Activated T-cell treated with anti-CD3 and anti-CD28 coated beads, Interleukin-2, amount 50 U/mL, for 1 hour (primary cell): ENCODE measurements at regions not wholly inside any gene's neighbourhood (a gene's known extent, or its start where the extent isn't known, plus 50 kb on each side); places are given as distances from the start of the nearest gene placed in this dataset.

Experiments
- DNase-seq: peaks from one replicate; pipeline ENCODE4 v3.0.0-alpha.2; 2020

GRCh38 chr12:124457287-124458219 is 109.9 kb downstream of the NCOR2 start:
- DNase-seq: peak; percentile 60

GRCh38 chr12:124456652-124457152 is 110.7 kb downstream of the NCOR2 start:
- DNase-seq: peak; percentile 47

GRCh38 chr12:124456133-124456651 is 111.2 kb downstream of the NCOR2 start:
- no peak for DNase-seq

- no peak for DNase-seq
These were observed 112.1 kb downstream of the NCOR2 start for GRCh38 chr12:124455336-124455735.

- no peak for DNase-seq
These were observed 112.7 kb downstream of the NCOR2 start for GRCh38 chr12:124454735-124455134.

GRCh38 chr12:124454352-124454725 is 113.1 kb downstream of the NCOR2 start:
- no peak for DNase-seq

- peak; percentile 84 for DNase-seq
These were observed 113.7 kb downstream of the NCOR2 start for GRCh38 chr12:124453419-124454351.

GRCh38 chr12:124452576-124453331 is 114.7 kb downstream of the NCOR2 start:
- DNase-seq: no peak

- no peak for DNase-seq
These were observed 115.7 kb downstream of the NCOR2 start for GRCh38 chr12:124451637-124452243.

- no peak for DNase-seq
These were observed 116.4 kb downstream of the NCOR2 start for GRCh38 chr12:124451016-124451415.

- no peak for DNase-seq
These were observed 117.0 kb downstream of the NCOR2 start for GRCh38 chr12:124450376-124450750.

- DNase-seq: no peak
These were observed 117.6 kb downstream of the NCOR2 start for GRCh38 chr12:124449623-124450375.

GRCh38 chr12:124448955-124449622 is 118.3 kb downstream of the NCOR2 start:
- no peak for DNase-seq

GRCh38 chr12:124448241-124448954 is 119.0 kb downstream of the NCOR2 start:
- DNase-seq: no peak

- DNase-seq: no peak
These were observed 121.0 kb downstream of the NCOR2 start for GRCh38 chr12:124446364-124446763.

GRCh38 chr12:124445826-124446225 is 121.6 kb downstream of the NCOR2 start:
- DNase-seq: no peak

GRCh38 chr12:124445121-124445718 is 122.2 kb downstream of the NCOR2 start:
- DNase-seq: no peak

GRCh38 chr12:124443931-124444712 is 123.3 kb downstream of the NCOR2 start:
- no peak for DNase-seq
